Ishikawa (cell line): ENCODE measurements at regions not wholly inside any gene's neighbourhood (a gene's known extent, or its start where the extent isn't known, plus 50 kb on each side); places are given as distances from the start of the nearest gene placed in this dataset.

Experiments
- CEBPB ChIP-seq: IDR thresholded peaks from 2 replicates; pipeline ENCODE4 v1.6.1; 2012
- CREB1 ChIP-seq: IDR thresholded peaks from 2 replicates; pipeline ENCODE4 v1.6.1; 2012; ENCODE audit warnings: low read depth
- EGR1 ChIP-seq: IDR thresholded peaks from 2 replicates; pipeline ENCODE4 v1.6.1; 2012
- EP300 ChIP-seq: IDR thresholded peaks from 2 replicates; pipeline ENCODE4 v1.6.1; 2012; ENCODE audit warnings: borderline replicate concordance
- FOXM1 ChIP-seq: IDR thresholded peaks from 2 replicates; pipeline ENCODE4 v1.6.1; 2012; ENCODE audit warnings: low read depth, borderline replicate concordance
- RAD21 ChIP-seq: IDR thresholded peaks from 2 replicates; pipeline ENCODE4 v1.6.1; 2012; ENCODE audit warnings: low read depth
- TEAD4 ChIP-seq: IDR thresholded peaks from 2 replicates; pipeline ENCODE4 v1.6.1; 2012
- YY1 ChIP-seq: IDR thresholded peaks from 2 replicates; pipeline ENCODE4 v1.6.1; 2012; ENCODE audit warnings: low read depth
- ZBTB7A ChIP-seq: IDR thresholded peaks from 2 replicates; pipeline ENCODE4 v1.6.1; 2012; ENCODE audit warnings: low read depth
- TF ChIP-seq, protein P1 (sequence below): IDR thresholded peaks from 2 replicates; pipeline ENCODE4 v1.6.1; 2012
- TF ChIP-seq, protein P2 (sequence below): IDR thresholded peaks from 2 replicates; pipeline ENCODE4 v1.6.1; 2012; ENCODE audit warnings: low read depth, mild to moderate bottlenecking

GRCh38 chr12:13273850-13274249 lies 77.3 kb downstream of the EMP1 start:
- TF ChIP-seq FOXM1: no peak
- no peak for TF ChIP-seq YY1
- no peak for TF ChIP-seq EP300
- TF ChIP-seq, protein P1, sequence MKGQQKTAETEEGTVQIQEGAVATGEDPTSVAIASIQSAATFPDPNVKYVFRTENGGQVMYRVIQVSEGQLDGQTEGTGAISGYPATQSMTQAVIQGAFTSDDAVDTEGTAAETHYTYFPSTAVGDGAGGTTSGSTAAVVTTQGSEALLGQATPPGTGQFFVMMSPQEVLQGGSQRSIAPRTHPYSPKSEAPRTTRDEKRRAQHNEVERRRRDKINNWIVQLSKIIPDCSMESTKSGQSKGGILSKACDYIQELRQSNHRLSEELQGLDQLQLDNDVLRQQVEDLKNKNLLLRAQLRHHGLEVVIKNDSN: peak; percentile 19; the same call in 1 of the 2 replicates

GRCh38 chr12:13273097-13273496 lies 76.6 kb downstream of the EMP1 start:
- TF ChIP-seq EGR1 (no peak), CEBPB (no peak), RAD21 (no peak), CREB1 (no peak), ZBTB7A (no peak), TEAD4 (no peak), EP300 (no peak)
- TF ChIP-seq, protein P2, sequence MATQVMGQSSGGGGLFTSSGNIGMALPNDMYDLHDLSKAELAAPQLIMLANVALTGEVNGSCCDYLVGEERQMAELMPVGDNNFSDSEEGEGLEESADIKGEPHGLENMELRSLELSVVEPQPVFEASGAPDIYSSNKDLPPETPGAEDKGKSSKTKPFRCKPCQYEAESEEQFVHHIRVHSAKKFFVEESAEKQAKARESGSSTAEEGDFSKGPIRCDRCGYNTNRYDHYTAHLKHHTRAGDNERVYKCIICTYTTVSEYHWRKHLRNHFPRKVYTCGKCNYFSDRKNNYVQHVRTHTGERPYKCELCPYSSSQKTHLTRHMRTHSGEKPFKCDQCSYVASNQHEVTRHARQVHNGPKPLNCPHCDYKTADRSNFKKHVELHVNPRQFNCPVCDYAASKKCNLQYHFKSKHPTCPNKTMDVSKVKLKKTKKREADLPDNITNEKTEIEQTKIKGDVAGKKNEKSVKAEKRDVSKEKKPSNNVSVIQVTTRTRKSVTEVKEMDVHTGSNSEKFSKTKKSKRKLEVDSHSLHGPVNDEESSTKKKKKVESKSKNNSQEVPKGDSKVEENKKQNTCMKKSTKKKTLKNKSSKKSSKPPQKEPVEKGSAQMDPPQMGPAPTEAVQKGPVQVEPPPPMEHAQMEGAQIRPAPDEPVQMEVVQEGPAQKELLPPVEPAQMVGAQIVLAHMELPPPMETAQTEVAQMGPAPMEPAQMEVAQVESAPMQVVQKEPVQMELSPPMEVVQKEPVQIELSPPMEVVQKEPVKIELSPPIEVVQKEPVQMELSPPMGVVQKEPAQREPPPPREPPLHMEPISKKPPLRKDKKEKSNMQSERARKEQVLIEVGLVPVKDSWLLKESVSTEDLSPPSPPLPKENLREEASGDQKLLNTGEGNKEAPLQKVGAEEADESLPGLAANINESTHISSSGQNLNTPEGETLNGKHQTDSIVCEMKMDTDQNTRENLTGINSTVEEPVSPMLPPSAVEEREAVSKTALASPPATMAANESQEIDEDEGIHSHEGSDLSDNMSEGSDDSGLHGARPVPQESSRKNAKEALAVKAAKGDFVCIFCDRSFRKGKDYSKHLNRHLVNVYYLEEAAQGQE: no peak

- TF ChIP-seq, protein P2: no peak
- no peak for TF ChIP-seq FOXM1
Observed at GRCh38 chr12:13270817-13271216, 74.3 kb downstream of the EMP1 start.
